NB4 (cell line): ENCODE measurements at regions not wholly inside any gene's neighbourhood (a gene's known extent, or its start where the extent isn't known, plus 50 kb on each side); places are given as distances from the start of the nearest gene placed in this dataset.

Source experiments
- DNase-seq: peaks from one replicate; pipeline ENCODE4 v3.0.0; 2010; ENCODE audit warnings: low read depth
- H3K4me3 ChIP-seq: one replicate; pipeline ENCODE4 v1.5.1; 2011; ENCODE audit warnings: mild to moderate bottlenecking, low read depth, low read length, moderate library complexity
- MYC ChIP-seq: IDR thresholded peaks from 2 replicates; pipeline ENCODE4 v1.6.1; 2011; ENCODE audit warnings: low read depth, low read length
- POLR2A ChIP-seq: IDR thresholded peaks from 2 replicates; pipeline ENCODE4 v1.6.1; 2011; ENCODE audit warnings: mild to moderate bottlenecking; ENCODE audit not compliant: insufficient read length; ENCODE audit errors: extremely low read depth
- TF ChIP-seq, protein P1 (sequence below): IDR thresholded peaks from 2 replicates; pipeline ENCODE4 v1.6.1; 2011; ENCODE audit warnings: low read depth, low read length
- TF ChIP-seq, protein P2 (sequence below): IDR thresholded peaks from one replicate; pipeline ENCODE4 v1.5.1; 2012; ENCODE audit warnings: low read depth, low read length

DNA sequence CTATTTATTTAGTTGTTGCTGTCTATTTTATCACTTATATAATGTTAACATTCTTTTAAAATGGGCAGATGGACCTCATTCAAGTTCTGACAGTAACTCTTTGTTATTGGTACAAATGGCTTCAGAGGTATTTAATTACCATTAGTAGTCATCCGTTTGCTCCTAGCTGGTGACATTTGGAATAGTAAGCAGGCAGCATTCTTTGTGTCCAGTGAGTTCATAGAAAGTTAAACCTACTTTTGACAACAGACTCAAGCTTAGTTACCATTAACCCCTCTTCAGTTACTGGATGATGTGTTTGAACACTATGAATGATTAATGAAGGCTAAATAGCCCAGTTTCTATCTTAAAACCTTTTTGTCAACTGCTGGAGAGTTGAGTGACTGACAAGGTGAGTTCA, 500.7 kb upstream of the ATP11B start:
- TF ChIP-seq MYC: no peak
- DNase-seq: no peak
- H3K4me3 ChIP-seq: no peak overlapping the region

DNA sequence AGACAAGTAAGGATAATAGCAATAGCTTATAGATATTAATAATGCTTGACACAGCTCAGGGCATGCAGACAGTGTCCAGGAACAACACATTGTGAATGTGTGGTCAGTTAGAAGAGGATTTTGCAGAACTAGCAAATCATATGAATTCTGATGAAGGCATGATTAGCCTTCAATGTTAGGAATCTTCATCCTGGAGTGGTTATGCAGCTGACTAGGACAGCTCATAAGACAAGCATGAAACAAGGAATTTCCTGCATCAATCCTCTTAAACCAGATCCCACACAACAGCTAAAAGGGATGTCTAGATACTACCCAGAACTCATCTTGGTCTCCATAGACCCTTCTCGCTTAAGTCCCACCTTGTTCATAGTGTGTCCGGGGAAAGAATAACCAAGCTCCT, 499.0 kb upstream of the ATP11B start:
- H3K4me3 ChIP-seq: no peak overlapping the region
- no peak for DNase-seq
- TF ChIP-seq MYC (no peak), POLR2A (no peak)
- TF ChIP-seq, protein P1, sequence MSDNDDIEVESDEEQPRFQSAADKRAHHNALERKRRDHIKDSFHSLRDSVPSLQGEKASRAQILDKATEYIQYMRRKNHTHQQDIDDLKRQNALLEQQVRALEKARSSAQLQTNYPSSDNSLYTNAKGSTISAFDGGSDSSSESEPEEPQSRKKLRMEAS: no peak
- TF ChIP-seq, protein P2, sequence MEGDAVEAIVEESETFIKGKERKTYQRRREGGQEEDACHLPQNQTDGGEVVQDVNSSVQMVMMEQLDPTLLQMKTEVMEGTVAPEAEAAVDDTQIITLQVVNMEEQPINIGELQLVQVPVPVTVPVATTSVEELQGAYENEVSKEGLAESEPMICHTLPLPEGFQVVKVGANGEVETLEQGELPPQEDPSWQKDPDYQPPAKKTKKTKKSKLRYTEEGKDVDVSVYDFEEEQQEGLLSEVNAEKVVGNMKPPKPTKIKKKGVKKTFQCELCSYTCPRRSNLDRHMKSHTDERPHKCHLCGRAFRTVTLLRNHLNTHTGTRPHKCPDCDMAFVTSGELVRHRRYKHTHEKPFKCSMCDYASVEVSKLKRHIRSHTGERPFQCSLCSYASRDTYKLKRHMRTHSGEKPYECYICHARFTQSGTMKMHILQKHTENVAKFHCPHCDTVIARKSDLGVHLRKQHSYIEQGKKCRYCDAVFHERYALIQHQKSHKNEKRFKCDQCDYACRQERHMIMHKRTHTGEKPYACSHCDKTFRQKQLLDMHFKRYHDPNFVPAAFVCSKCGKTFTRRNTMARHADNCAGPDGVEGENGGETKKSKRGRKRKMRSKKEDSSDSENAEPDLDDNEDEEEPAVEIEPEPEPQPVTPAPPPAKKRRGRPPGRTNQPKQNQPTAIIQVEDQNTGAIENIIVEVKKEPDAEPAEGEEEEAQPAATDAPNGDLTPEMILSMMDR: no peak

DNA sequence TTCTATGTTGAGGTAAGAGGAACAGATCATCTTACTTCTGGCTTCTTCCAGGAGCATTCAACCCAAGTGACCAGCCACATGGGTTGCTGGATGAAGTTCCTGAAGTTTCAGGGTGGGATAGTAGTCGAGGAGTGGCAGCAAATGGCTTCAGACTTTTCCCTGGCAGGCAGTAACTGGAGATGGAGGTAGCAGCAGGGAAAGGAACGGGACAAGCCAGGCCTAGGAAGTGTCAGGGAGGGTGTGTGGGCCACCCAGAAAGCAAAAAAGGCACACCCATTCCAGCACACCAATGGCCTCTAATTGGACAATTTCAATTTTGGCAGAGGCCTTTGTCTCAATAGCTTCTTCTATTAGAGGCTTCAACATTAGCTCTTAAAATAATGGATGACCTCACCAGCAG, 498.6 kb upstream of the ATP11B start:
- no peak overlapping the region for H3K4me3 ChIP-seq
- TF ChIP-seq POLR2A: no peak
- no peak for TF ChIP-seq MYC
- TF ChIP-seq, protein P1: no peak
- TF ChIP-seq, protein P2: no peak
- no peak for DNase-seq

DNA sequence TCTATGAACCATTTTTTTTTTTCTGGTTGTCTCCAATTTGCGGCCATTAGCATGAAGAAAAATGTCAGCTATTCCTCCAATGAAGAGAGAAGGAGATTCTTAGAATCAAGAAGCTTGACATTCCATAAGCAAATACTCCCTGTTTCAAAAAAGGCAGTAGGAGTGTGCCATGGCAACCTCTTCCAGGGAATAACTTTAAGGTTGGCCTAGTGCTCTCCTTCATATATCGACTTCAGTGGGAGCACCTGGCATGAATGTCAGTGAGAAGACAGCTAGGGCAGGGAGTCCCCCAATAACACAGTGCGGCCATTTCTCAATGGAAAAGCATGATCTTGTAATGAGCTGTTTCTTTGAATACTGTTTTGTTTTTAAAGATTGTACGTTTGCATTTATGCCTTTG, 493.0 kb upstream of the ATP11B start:
- no peak for DNase-seq
- no peak for TF ChIP-seq MYC
- TF ChIP-seq, protein P1: no peak
- TF ChIP-seq POLR2A: no peak
- TF ChIP-seq, protein P2: no peak
- no peak overlapping the region for H3K4me3 ChIP-seq

DNA sequence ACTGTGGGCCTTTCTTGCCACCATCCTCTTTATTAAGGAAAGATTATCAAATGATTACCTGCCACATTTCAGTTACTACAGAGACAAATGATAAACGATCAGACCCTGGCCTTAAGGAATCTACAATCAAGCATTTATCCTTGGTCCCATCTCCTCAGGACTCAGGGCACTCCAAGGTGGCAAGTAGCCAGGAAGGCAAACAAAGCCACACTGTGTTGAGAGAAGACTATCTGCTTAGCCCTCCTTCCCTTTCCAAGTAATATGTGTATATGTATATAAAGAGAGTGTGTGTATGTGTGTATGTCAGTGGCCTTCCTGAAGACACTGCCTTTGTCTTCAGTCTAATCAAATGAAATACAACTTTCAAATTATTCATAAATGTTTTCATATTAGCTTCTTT, 490.1 kb upstream of the ATP11B start:
- no peak for DNase-seq
- H3K4me3 ChIP-seq: no peak overlapping the region
- TF ChIP-seq, protein P2: no peak
- TF ChIP-seq, protein P1: no peak
- TF ChIP-seq POLR2A (no peak), MYC (no peak)

DNA sequence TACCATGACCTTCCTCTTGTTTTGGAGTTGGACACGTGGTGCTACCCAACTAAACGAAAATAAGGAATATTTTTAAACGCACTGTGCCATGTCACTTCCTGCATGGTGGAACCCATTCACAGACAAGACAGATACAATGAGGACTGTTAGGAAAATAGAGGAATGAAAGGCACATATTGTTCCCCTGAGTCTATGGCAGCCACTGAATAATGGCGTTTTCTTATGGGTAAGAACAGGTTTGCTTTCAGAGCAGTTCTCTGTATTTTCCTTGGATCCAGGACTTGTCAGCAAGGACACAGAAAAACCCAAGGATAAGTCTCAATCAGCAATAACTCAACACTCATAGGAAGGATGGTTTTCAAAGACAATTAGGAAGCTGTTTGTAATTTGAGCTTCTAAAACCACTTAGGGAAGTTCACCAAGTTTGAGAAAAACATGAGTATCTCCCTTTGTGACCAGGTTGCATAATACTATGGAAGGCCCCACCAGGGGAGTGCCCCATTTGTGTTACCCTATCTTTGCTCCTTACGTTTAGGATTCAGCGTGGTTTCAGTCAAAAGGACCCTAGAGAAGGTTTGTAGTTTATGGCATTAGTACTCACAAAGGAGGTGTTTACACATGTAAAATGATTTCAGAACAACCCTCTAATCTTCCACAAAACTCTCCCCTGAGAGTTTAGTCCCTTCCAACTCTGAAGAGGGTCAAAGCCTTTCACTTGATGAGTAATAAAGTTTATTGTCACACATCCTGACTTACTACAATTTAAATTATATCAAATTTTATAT, 487.2 kb upstream of the ATP11B start:
- no peak overlapping the region for H3K4me3 ChIP-seq
- no peak for DNase-seq
- TF ChIP-seq, protein P2: no peak
- TF ChIP-seq MYC (no peak), POLR2A (no peak)
- TF ChIP-seq, protein P1: no peak
